Lung (tissue), 11 donors: ENCODE measurements at regions not wholly inside any gene's neighbourhood (a gene's known extent, or its start where the extent isn't known, plus 50 kb on each side); places are given as distances from the start of the nearest gene placed in this dataset.

Experiments used
- ATAC-seq: fragments of 200-7000 bp; cut with Tn5 transposase; one replicate; pipeline ENCODE4 v1.9.1; 2020; ENCODE audit warnings: moderate number of reproducible peaks; ENCODE audit not compliant: insufficient read depth, low FRiP score
- DNase-seq, 3 donors: peaks; one replicate each; pipeline ENCODE4 v3.0.0-alpha.2; 2013 to 2017
- H3K27ac ChIP-seq, 2 donors: one replicate each; pipeline ENCODE4 v1.5.1; 2013; ENCODE audit warnings: mild to moderate bottlenecking in 2 of 2, moderate library complexity in 2 of 2, control low read depth in 1 of 2, inconsistent platforms in 1 of 2, low read depth in 1 of 2, low read length in 1 of 2
- H3K27me3 ChIP-seq, 3 donors: one replicate each; pipeline ENCODE4 v1.5.1; 2013; ENCODE audit warnings: low read length in 2 of 3; ENCODE audit not compliant: control insufficient read depth in 3 of 3, insufficient read depth in 3 of 3
- H3K36me3 ChIP-seq, 4 donors: one replicate each; pipeline ENCODE4 v1.5.1; 2013; ENCODE audit warnings: low read length in 4 of 4, mild to moderate bottlenecking in 1 of 4, moderate library complexity in 1 of 4; ENCODE audit not compliant: control insufficient read depth in 4 of 4, insufficient read depth in 4 of 4
- H3K4me1 ChIP-seq, 5 donors: one replicate each; pipeline ENCODE4 v1.5.1; 2013; ENCODE audit warnings: low read length in 5 of 5, mild to moderate bottlenecking in 2 of 5, moderate library complexity in 1 of 5; ENCODE audit not compliant: control insufficient read depth in 5 of 5, insufficient read depth in 5 of 5
- H3K4me3 ChIP-seq: one replicate; pipeline ENCODE4 v1.5.1; 2013; ENCODE audit warnings: mild to moderate bottlenecking, control low read depth, moderate library complexity
- H3K9ac ChIP-seq, 2 donors: one replicate each; pipeline ENCODE4 v1.5.1; 2013; ENCODE audit warnings: low read length in 2 of 2, control low read depth in 1 of 2; ENCODE audit not compliant: insufficient read depth in 1 of 2
- H3K9me3 ChIP-seq, 4 donors: one replicate each; pipeline ENCODE4 v1.5.1; 2013; ENCODE audit warnings: low read length in 3 of 4, mild to moderate bottlenecking in 1 of 4, moderate library complexity in 1 of 4; ENCODE audit not compliant: control insufficient read depth in 4 of 4, insufficient read depth in 3 of 4
- CTCF ChIP-seq: IDR thresholded peaks from 2 replicates; pipeline ENCODE4 v1.5.1; 2012; ENCODE audit warnings: mild to moderate bottlenecking; ENCODE audit errors: control extremely low read depth, extremely low read depth
- WGBS, 2 donors: extraction: QIAGEN DNeasy Blood & Tissue Kit; methylation state at CpG; one replicate each; pipeline ENCODE4 v1.1.7; 2013; 5-methylcytosine and 5-hydroxymethylcytosine counted together
- donor health status: control.
- donor health status: control.
- donor health status: Bipolar disorder and iron deficiency.
- donor health status: healthy.
- donor health status: DM: yes; HTN: yes; CAD: no.

- peak overlapping the region in 1 of 2 donors; percentile 71 for H3K27ac ChIP-seq
- H3K9ac ChIP-seq = no peak overlapping the region
- no peak for ATAC-seq
These were observed 253.7 kb upstream of the PITRM1 start for GRCh38 chr10:3426190-3426845.

GRCh38 chr10:3425716-3426115 lies 253.1 kb upstream of the PITRM1 start:
- Histone ChIP-seq H3K27ac (no peak overlapping the region), H3K9me3 (no peaks in the 10 kb centered on the region), H3K9ac (no peak overlapping the region), H3K4me1 (peaks cover 0 to 25% (median 12%) of the 10 kb centered on the region in 5 donors), H3K27me3 (no peaks in the 10 kb centered on the region), H3K4me3 (no peak overlapping the region), H3K36me3 (no peaks in the 10 kb centered on the region)
- ATAC-seq (no peak), DNase-seq (peak; percentile 16 to 44 (median 42))
- WGBS, 2 donors = 82 to 94% methylated on average over 6 of the region's 6 CpGs
- TF ChIP-seq CTCF = no peak

More at GRCh38 chr10:3426190-3426845, 253.7 kb upstream of the PITRM1 start:
- 48 to 60% methylated on average over 3 of the region's 3 CpGs for WGBS, 2 donors
- H3K36me3 ChIP-seq = no peaks in the 10 kb centered on the region
- H3K4me1 ChIP-seq = peaks cover 0 to 25% (median 10%) of the 10 kb centered on the region in 5 donors
- H3K27me3 ChIP-seq = no peaks in the 10 kb centered on the region
- H3K9me3 ChIP-seq = no peaks in the 10 kb centered on the region
- peak in 2 of 3 donors; percentile 45 to 51 for DNase-seq
- H3K4me3 ChIP-seq = no peak overlapping the region
- TF ChIP-seq CTCF = no peak

DNA sequence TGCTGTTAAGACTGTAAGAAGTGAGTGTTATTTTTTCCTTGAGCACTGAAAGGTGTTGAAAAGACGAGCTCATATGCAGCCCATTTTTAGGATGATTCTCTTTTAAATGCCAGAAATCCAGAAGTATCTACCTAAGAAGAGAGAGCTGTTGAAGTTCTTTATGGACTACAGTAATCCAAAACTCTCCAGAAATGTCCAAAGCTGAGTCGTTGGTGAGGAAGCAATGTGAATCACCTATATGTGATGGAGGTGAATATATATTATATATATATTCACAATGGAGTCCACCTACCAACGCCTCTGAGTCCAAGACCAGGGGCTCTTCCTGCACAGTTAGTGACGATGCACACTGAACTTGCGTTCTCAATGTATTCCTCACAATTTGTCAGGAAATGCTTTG lies 252.7 kb upstream of the PITRM1 start:
- 93% methylated on average over 5 of the region's 5 CpGs for WGBS, 2 donors
- Histone ChIP-seq H3K9me3 (no peaks in the 10 kb centered on the region), H3K36me3 (no peaks in the 10 kb centered on the region), H3K4me3 (no peak overlapping the region), H3K4me1 (peaks cover 0 to 25% (median 10%) of the 10 kb centered on the region in 5 donors), H3K27me3 (no peaks in the 10 kb centered on the region), H3K9ac (no peak overlapping the region), H3K27ac (no peak overlapping the region)
- DNase-seq (no peak), ATAC-seq (no peak)
- TF ChIP-seq CTCF = no peak
